K562 (cell line): ENCODE measurements at regions not wholly inside any gene's neighbourhood (a gene's known extent, or its start where the extent isn't known, plus 50 kb on each side); places are given as distances from the start of the nearest gene placed in this dataset.

ENCODE experiments used
- ATAC-seq: fragments of 200-7000 bp; cut with Tn5 transposase; 3 replicates; pipeline ENCODE4 v1.9.1; 2020; ENCODE audit warnings: moderate library complexity
- BruUV-seq: library from RNA; stranded (reverse); fragments of 400-500 nt; replicated peaks from 2 replicates; lab custom pipeline; 2021; lab: Mats Ljungman, UMichigan
- CTCF ChIA-PET: fragments of 300-600 bp; formaldehyde crosslinking; extraction: SDS; loops from one replicate; lab custom pipeline; 2021; ENCODE audit warnings: low intra/inter-chr PET ratio; lab: Yijun Ruan, JAX
- POLR2A ChIA-PET: fragments of 300-600, 350-650 bp; sonication (Branson Sonifier 250); formaldehyde crosslinking; extraction: SDS; loops from one replicate; lab custom pipeline; 2021; ENCODE audit warnings: antibody characterized with exemption, inconsistent platforms; lab: Yijun Ruan, JAX
- DNase-seq, 4 experiments: peaks; one replicate each; pipeline versions ENCODE4 v3.0.0 to v3.0.0-alpha.2; 2011 to 2018; ENCODE audit warnings: low spot score in 3 of 4, mixed read lengths in 3 of 4; ENCODE audit errors: extremely low read depth in 1 of 4
- FAIRE-seq: peaks from 2 replicates; lab custom pipeline; 2011; peaks lifted over from hg19 to GRCh38; lab: Jason Lieb, UNC
- H2AFZ ChIP-seq: 2 replicates; pipeline ENCODE4 v1.6.0; 2011; ENCODE audit warnings: low read depth, low read length, control low read depth, inconsistent platforms
- H3K27ac ChIP-seq: fragments of 200-600 bp; 3 replicates; pipeline ENCODE4 v1.8.0; 2011; ENCODE audit warnings: low read depth, mild to moderate bottlenecking, control low read depth, inconsistent platforms, low read length, moderate library complexity, mixed read lengths; ENCODE audit errors: extremely low read depth
- H3K27me3 ChIP-seq, 2 experiments: fragments of 300-600 bp in 1 of 2; 2 replicates in 1 of 2; 3 replicates in 1 of 2; pipeline versions ENCODE4 v1.6.0 to v1.8.0; 2011; ENCODE audit warnings: inconsistent platforms in 2 of 2, low read length in 2 of 2, mild to moderate bottlenecking in 1 of 2, mixed read lengths in 1 of 2, moderate library complexity in 1 of 2; ENCODE audit not compliant: control insufficient read depth in 2 of 2, insufficient read depth in 2 of 2
- H3K36me3 ChIP-seq: fragments of 300-600 bp; 3 replicates; pipeline ENCODE4 v1.8.0; 2011; ENCODE audit warnings: mild to moderate bottlenecking, low read length, inconsistent platforms; ENCODE audit not compliant: control insufficient read depth, insufficient read depth
- H3K4me1 ChIP-seq, 2 experiments: fragments of 200-600 bp in 1 of 2; replicated peaks in 1 of 2; 2 replicates in 1 of 2; 3 replicates in 1 of 2; pipeline versions ENCODE4 v1.5.1 to v1.8.0; 2011; ENCODE audit warnings: inconsistent platforms in 2 of 2, low read length in 2 of 2, mild to moderate bottlenecking in 1 of 2, mixed read lengths in 1 of 2, moderate library complexity in 1 of 2; ENCODE audit not compliant: control insufficient read depth in 2 of 2, insufficient read depth in 2 of 2
- H3K4me2 ChIP-seq: 2 replicates; pipeline ENCODE4 v1.6.1; 2011; ENCODE audit warnings: low read length, control low read depth, inconsistent platforms, mixed read lengths; ENCODE audit not compliant: insufficient read depth
- H3K4me3 ChIP-seq: fragments of 200-600 bp; sonication (generic), shearing (Covaris generic); 2 replicates; pipeline ENCODE4 v1.5.1; 2016; ENCODE audit warnings: control low read depth, inconsistent platforms
- H3K79me2 ChIP-seq: fragments of 200-600 bp; 3 replicates; pipeline ENCODE4 v1.8.0; 2011; ENCODE audit warnings: low read length, inconsistent platforms; ENCODE audit not compliant: control insufficient read depth, insufficient read depth
- H3K9ac ChIP-seq, 2 experiments: 2 replicates each; pipeline versions ENCODE4 v1.6.0 to v1.6.1; 2011; ENCODE audit warnings: low read depth in 2 of 2, low read length in 2 of 2, control low read depth in 1 of 2, inconsistent platforms in 1 of 2, mild to moderate bottlenecking in 1 of 2, mixed read lengths in 1 of 2; ENCODE audit not compliant: insufficient read depth in 1 of 2
- H3K9me1 ChIP-seq: one replicate; pipeline ENCODE4 v1.6.0; 2011; ENCODE audit warnings: inconsistent platforms, mild to moderate bottlenecking, low read length, moderate library complexity; ENCODE audit not compliant: control insufficient read depth, insufficient read depth
- H3K9me3 ChIP-seq: replicated peaks from 2 replicates; pipeline ENCODE4 v1.5.1; 2011; ENCODE audit warnings: low read depth, low read length, inconsistent platforms; ENCODE audit not compliant: control insufficient read depth, insufficient read depth
- H4K20me1 ChIP-seq: replicated peaks from 2 replicates; pipeline ENCODE4 v1.6.1; 2011; ENCODE audit warnings: low read length, inconsistent platforms, mixed read lengths; ENCODE audit not compliant: control insufficient read depth, insufficient read depth
- CBX3 ChIP-seq, 2 experiments: IDR thresholded peaks; 1 replicate in 1 of 2; 2 replicates in 1 of 2; pipeline ENCODE4 v1.6.1; 2012; ENCODE audit warnings: inconsistent platforms in 2 of 2, low read length in 2 of 2, borderline replicate concordance in 1 of 2, control low read depth in 1 of 2
- CHD4 ChIP-seq: fragments of 200-600 bp; sonication (generic); IDR thresholded peaks from 3 replicates; pipeline ENCODE4 v1.6.1; 2012; ENCODE audit warnings: low read depth, mild to moderate bottlenecking, mixed read lengths, low read length, inconsistent platforms; ENCODE audit not compliant: insufficient read depth, insufficient replicate concordance, poor library complexity, severe bottlenecking
- COPS2 ChIP-seq: fragments of 450-650 bp; conservative IDR thresholded peaks from 2 replicates; pipeline ENCODE4 v1.6.1; 2016; ENCODE audit warnings: mild to moderate bottlenecking, moderate library complexity
- CSDE1 ChIP-seq, 2 experiments: fragments of 450-650 bp; IDR thresholded peaks; 2 replicates each; pipeline ENCODE4 v1.6.1; 2016; ENCODE audit warnings: mild to moderate bottlenecking in 1 of 2
- DDX20 ChIP-seq: fragments of 450-650 bp; IDR thresholded peaks from 2 replicates; pipeline ENCODE4 v1.6.1; 2016; ENCODE audit warnings: missing genetic modification characterization, low read depth, mild to moderate bottlenecking, missing compliant biosample characterization, moderate library complexity
- DIDO1 ChIP-seq: fragments of 450-650 bp; IDR thresholded peaks from 2 replicates; pipeline ENCODE4 v1.6.1; 2016; ENCODE audit warnings: low read depth, missing biosample characterization, missing genetic modification characterization
- ESRRB ChIP-seq: fragments of 250-450 bp; sonication (Bioruptor Pico); IDR thresholded peaks from 2 replicates; pipeline ENCODE4 v1.5.0; 2020; ENCODE audit warnings: mild to moderate bottlenecking, moderate library complexity, borderline replicate concordance
- HCFC1 ChIP-seq: IDR thresholded peaks from 2 replicates; pipeline ENCODE4 v1.6.1; 2012; ENCODE audit warnings: low read depth, low read length, improper control_type of control experiment
- JUNB ChIP-seq: fragments of 450-650 bp; formaldehyde crosslinking; conservative IDR thresholded peaks from 2 replicates; pipeline ENCODE4 v1.4.0; 2020; ENCODE audit warnings: mild to moderate bottlenecking
- KLF13 ChIP-seq: fragments of 450-650 bp; IDR thresholded peaks from 2 replicates; pipeline ENCODE4 v1.6.1; 2016; ENCODE audit warnings: missing genetic modification characterization, low read depth, mild to moderate bottlenecking, missing compliant biosample characterization, moderate library complexity, borderline replicate concordance
- NFE2L1 ChIP-seq: fragments of 450-650 bp; IDR thresholded peaks from 2 replicates; pipeline ENCODE4 v1.6.1; 2016; ENCODE audit warnings: missing genetic modification characterization, low read depth, mild to moderate bottlenecking, missing compliant biosample characterization, moderate library complexity, borderline replicate concordance
- POLR2A ChIP-seq: fragments of 450-650 bp; conservative IDR thresholded peaks from 2 replicates; pipeline ENCODE4 v1.6.1; 2016
- RCOR1 ChIP-seq, 2 experiments: IDR thresholded peaks; 2 replicates each; pipeline ENCODE4 v1.6.1; 2012; ENCODE audit warnings: low read depth in 2 of 2, low read length in 2 of 2, borderline replicate concordance in 1 of 2, improper control_type of control experiment in 1 of 2
- SMAD4 ChIP-seq: fragments of 250-450 bp; sonication (Bioruptor Pico); conservative IDR thresholded peaks from 2 replicates; pipeline ENCODE4 v1.8.0; 2021; ENCODE audit warnings: inconsistent platforms, mild to moderate bottlenecking, moderate library complexity
- THRAP3 ChIP-seq: fragments of 450-650 bp; IDR thresholded peaks from 2 replicates; pipeline ENCODE4 v1.6.1; 2016; ENCODE audit warnings: mild to moderate bottlenecking, inconsistent platforms, borderline replicate concordance
- ZNF274 ChIP-seq: IDR thresholded peaks from 2 replicates; pipeline ENCODE4 v1.6.1; 2011; ENCODE audit warnings: low read depth, mild to moderate bottlenecking, low read length, moderate library complexity, borderline replicate concordance
- ZNF354B ChIP-seq: fragments of 250-450 bp; sonication (Bioruptor Pico); IDR thresholded peaks from 2 replicates; pipeline ENCODE4 v1.4.0; 2020
- WGBS: fragments of 100-300 bp; shearing (Covaris generic); methylation state at CpG from one replicate; pipeline ENCODE4 v1.1.6; 2016; ENCODE audit warnings: low coverage, mixed read lengths; ENCODE audit not compliant: insufficient coverage; ENCODE audit errors: missing lambda C conversion rate; 5-methylcytosine and 5-hydroxymethylcytosine counted together
- in situ Hi-C: fragments of 300-500 bp; cut with MboI; formaldehyde crosslinking; loops from 4 replicates; pipeline ENCODE4 v1.15.0; 2018; ENCODE audit warnings: inconsistent platforms, mixed read lengths
- intact Hi-C: fragments of 100-400 bp; cut with micrococcal nuclease; formaldehyde crosslinking; loops from 2 replicates; pipeline ENCODE4 v1.14.2; 2022
- TF ChIP-seq, protein P1 (sequence below): fragments of 450-650 bp; formaldehyde crosslinking; IDR thresholded peaks from 2 replicates; pipeline ENCODE4 v1.4.0; 2022; ENCODE audit warnings: missing genetic modification characterization
- TF ChIP-seq, protein P2 (sequence below): fragments of 250-450 bp; sonication (Bioruptor Pico); IDR thresholded peaks from 2 replicates; pipeline ENCODE4 v1.4.0; 2020

DNA sequence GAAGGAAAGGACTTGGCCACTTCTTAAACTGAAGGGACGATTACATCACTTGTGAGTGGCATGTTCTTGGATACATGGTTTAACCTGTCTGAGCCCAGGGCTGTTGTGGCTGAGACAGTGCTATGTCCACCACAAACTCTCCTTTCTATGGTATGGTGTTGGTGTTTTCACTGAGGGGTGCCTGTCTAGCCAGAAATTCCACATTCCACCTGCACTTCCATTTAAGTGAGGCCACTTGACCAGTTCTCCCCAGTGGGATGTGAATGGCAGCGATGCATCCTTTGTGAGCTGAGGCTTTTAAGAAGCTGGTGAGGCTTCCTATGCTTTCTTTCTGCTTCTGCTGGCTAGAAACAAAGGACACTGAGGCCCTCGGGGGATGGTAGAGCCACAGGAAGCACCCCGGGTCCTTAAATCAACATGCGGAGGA is 151.4 kb upstream of the CHD6 start:
- in situ Hi-C loops: no loop called here
- TF ChIP-seq HCFC1 (no peak), POLR2A (no peak), THRAP3 (no peak), COPS2 (no peak), CHD4 (no peak), CBX3 (IDR thresholded peaks at IDR 0.05; ENCODE audit: borderline replicate concordance in 1 of 2, low read length in 2 of 2) (no peak), SMAD4 (no peak), ZNF354B (CRISPR knock-in tag) (no peak), JUNB (no peak), ZNF274 (no peak), RCOR1 (IDR thresholded peaks at IDR 0.05; ENCODE audit: borderline replicate concordance in 1 of 2, low read depth in 2 of 2, low read length in 2 of 2) (no peak), DIDO1 (no peak), DDX20 (tag) (no peak), ESRRB (CRISPR knock-in tag) (no peak), NFE2L1 (no peak), KLF13 (tag) (no peak), CSDE1 (IDR thresholded peaks at IDR 0.05) (no peak)
- TF ChIP-seq, protein P1, sequence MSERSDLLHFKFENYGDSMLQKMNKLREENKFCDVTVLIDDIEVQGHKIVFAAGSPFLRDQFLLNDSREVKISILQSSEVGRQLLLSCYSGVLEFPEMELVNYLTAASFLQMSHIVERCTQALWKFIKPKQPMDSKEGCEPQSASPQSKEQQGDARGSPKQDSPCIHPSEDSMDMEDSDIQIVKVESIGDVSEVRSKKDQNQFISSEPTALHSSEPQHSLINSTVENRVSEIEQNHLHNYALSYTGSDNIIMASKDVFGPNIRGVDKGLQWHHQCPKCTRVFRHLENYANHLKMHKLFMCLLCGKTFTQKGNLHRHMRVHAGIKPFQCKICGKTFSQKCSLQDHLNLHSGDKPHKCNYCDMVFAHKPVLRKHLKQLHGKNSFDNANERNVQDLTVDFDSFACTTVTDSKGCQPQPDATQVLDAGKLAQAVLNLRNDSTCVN (CRISPR knock-in tag): no peak
- TF ChIP-seq, protein P2, sequence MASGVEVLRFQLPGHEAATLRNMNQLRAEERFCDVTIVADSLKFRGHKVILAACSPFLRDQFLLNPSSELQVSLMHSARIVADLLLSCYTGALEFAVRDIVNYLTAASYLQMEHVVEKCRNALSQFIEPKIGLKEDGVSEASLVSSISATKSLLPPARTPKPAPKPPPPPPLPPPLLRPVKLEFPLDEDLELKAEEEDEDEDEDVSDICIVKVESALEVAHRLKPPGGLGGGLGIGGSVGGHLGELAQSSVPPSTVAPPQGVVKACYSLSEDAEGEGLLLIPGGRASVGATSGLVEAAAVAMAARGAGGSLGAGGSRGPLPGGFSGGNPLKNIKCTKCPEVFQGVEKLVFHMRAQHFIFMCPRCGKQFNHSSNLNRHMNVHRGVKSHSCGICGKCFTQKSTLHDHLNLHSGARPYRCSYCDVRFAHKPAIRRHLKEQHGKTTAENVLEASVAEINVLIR (CRISPR knock-in tag): no peak
- H3K4me1 ChIP-seq: no peaks in the 10 kb centered on the region; a peak in 1 of 5 replicates
- H3K9ac ChIP-seq: no peak overlapping the region
- H3K9me3 ChIP-seq: no peaks in the 10 kb centered on the region
- H3K4me2 ChIP-seq: no peak overlapping the region
- no peak for ATAC-seq
- no peak overlapping the region for H3K4me3 ChIP-seq
- BruUV-seq: no TSS peak
- no peak overlapping the region for H3K27ac ChIP-seq
- H3K9me1 ChIP-seq: no peaks in the 10 kb centered on the region
- H3K36me3 ChIP-seq: no peaks in the 10 kb centered on the region
- intact Hi-C loops: no loop called here
- H3K79me2 ChIP-seq: no peaks in the 10 kb centered on the region
- ChIA-PET POLR2A (interaction anchor here (1.4 kb wide), 1 partner anchor 14 kb away, joined by 3 read pairs; no protein-coding TSS in a partner anchor), CTCF (no interaction called here)
- DNase-seq: no peak
- no peak overlapping the region for H2AFZ ChIP-seq
- H3K27me3 ChIP-seq: peaks cover 0 to 4% of the 10 kb centered on the region in 2 experiments; a peak in 2 of 5 replicates
- no peak for FAIRE-seq
- 1% methylated on average over 5 of the region's 5 CpGs for WGBS
- no peaks in the 10 kb centered on the region; the same call in 1 of the 2 replicates for H4K20me1 ChIP-seq
